AG10803 (cell line): ENCODE measurements at regions not wholly inside any gene's neighbourhood (a gene's known extent, or its start where the extent isn't known, plus 50 kb on each side); places are given as distances from the start of the nearest gene placed in this dataset.

Experiments
- DNase-seq: peaks from one replicate; pipeline ENCODE4 v3.0.0; 2010; ENCODE audit warnings: low read depth
- H3K4me3 ChIP-seq: 2 replicates; pipeline ENCODE4 v1.5.1; 2011; ENCODE audit warnings: mild to moderate bottlenecking, low read length, control low read depth
- TF ChIP-seq, protein P1 (sequence below): conservative IDR thresholded peaks from 2 replicates; pipeline ENCODE4 v1.5.1; 2011; ENCODE audit warnings: mild to moderate bottlenecking, low read length, control low read depth, inconsistent platforms

DNA sequence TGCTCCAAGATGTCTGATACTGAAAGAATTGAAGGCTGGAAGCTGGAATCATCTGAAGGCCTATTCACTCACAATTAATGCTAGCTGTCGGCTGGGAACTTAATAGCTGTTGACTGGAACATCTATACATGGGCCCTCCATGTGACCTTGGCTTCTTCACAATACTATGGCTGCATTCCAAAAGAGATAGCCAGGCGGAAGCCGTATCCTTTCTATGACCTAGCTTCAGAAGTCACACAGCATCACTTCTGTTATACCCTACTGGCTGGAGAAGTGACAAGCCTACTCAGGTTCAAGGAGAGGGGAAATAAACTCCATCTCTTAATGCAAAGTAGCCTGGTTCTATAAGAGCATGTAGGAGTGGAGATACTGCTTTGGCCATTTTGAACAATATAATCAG is 50.9 kb upstream of the SPRED1 start:
- H3K4me3 ChIP-seq = no peak overlapping the region
- TF ChIP-seq, protein P1, sequence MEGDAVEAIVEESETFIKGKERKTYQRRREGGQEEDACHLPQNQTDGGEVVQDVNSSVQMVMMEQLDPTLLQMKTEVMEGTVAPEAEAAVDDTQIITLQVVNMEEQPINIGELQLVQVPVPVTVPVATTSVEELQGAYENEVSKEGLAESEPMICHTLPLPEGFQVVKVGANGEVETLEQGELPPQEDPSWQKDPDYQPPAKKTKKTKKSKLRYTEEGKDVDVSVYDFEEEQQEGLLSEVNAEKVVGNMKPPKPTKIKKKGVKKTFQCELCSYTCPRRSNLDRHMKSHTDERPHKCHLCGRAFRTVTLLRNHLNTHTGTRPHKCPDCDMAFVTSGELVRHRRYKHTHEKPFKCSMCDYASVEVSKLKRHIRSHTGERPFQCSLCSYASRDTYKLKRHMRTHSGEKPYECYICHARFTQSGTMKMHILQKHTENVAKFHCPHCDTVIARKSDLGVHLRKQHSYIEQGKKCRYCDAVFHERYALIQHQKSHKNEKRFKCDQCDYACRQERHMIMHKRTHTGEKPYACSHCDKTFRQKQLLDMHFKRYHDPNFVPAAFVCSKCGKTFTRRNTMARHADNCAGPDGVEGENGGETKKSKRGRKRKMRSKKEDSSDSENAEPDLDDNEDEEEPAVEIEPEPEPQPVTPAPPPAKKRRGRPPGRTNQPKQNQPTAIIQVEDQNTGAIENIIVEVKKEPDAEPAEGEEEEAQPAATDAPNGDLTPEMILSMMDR = no peak
- DNase-seq = no peak

DNA sequence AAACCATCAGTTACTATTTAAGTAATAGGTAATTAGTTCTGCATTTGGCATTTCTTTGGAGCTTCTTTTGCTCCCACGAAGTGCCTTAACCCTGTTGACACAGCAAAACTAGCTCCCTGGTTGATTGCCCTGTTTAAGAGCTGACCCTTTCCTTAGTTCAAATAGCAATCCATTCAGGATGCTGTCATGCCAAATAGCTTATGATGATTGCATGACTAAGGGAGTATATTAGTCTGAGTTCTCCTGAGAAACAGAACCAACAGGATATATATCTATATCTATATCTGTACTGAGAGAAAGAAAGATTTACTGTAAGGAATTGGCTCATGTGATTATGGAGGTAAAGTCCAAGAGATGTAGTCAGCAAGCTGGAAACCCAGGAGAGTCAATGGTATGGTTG is 50.3 kb upstream of the SPRED1 start:
- no peak overlapping the region for H3K4me3 ChIP-seq
- no peak for DNase-seq
- TF ChIP-seq, protein P1 = no peak
